Smooth muscle cell (in vitro differentiated cells): ENCODE measurements at regions not wholly inside any gene's neighbourhood (a gene's known extent, or its start where the extent isn't known, plus 50 kb on each side); places are given as distances from the start of the nearest gene placed in this dataset.

Source experiments
- DNase-seq: peaks from one replicate; lab custom pipeline; 2025; ENCODE audit not compliant: unreplicated experiment; lab: John Stamatoyannopoulos, UW
- H2AFZ ChIP-seq: fragments of 200-600 bp; sonication (generic); 2 replicates; pipeline ENCODE4 v1.6.0; 2016; ENCODE audit warnings: antibody characterized with exemption, low read depth, mild to moderate bottlenecking
- H3F3A ChIP-seq: fragments of 200-600 bp; sonication (generic); 2 replicates; pipeline ENCODE4 v1.6.0; 2017; ENCODE audit warnings: antibody characterized with exemption, low read depth
- H3K27ac ChIP-seq: fragments of 200-600 bp; sonication (generic); 2 replicates; pipeline ENCODE4 v1.5.1; 2016; ENCODE audit warnings: low read depth, mild to moderate bottlenecking
- H3K27me3 ChIP-seq: fragments of 200-600 bp; sonication (generic); 2 replicates; pipeline ENCODE4 v1.6.1; 2016; ENCODE audit warnings: low read depth, mild to moderate bottlenecking
- H3K36me3 ChIP-seq: fragments of 200-600 bp; sonication (generic); 2 replicates; pipeline ENCODE4 v1.5.1; 2016; ENCODE audit warnings: low read depth
- H3K4me1 ChIP-seq: fragments of 200-600 bp; sonication (generic); 2 replicates; pipeline ENCODE4 v1.5.1; 2016; ENCODE audit warnings: low read depth
- H3K4me2 ChIP-seq: fragments of 200-600 bp; sonication (generic); 2 replicates; pipeline ENCODE4 v1.6.0; 2016; ENCODE audit warnings: mild to moderate bottlenecking
- H3K4me3 ChIP-seq: fragments of 200-600 bp; sonication (generic); 2 replicates; pipeline ENCODE4 v1.5.1; 2016; ENCODE audit warnings: mild to moderate bottlenecking
- H3K79me2 ChIP-seq: fragments of 200-600 bp; sonication (generic); 2 replicates; pipeline ENCODE4 v1.6.0; 2016; ENCODE audit warnings: low read depth, mild to moderate bottlenecking
- H3K9ac ChIP-seq: fragments of 200-600 bp; sonication (generic); 2 replicates; pipeline ENCODE4 v1.6.0; 2016; ENCODE audit warnings: low read depth
- H3K9me3 ChIP-seq: fragments of 200-600 bp; sonication (generic); replicated peaks from 2 replicates; pipeline ENCODE4 v1.5.1; 2016; ENCODE audit warnings: low read depth
- H4K20me1 ChIP-seq: fragments of 200-600 bp; sonication (generic); 2 replicates; pipeline ENCODE4 v1.6.0; 2016; ENCODE audit warnings: low read depth
- WGBS: methylation state at CpG from one replicate; pipeline ENCODE4 v1.1.7; 2016; ENCODE audit warnings: low lambda C conversion rate; 5-methylcytosine and 5-hydroxymethylcytosine counted together
- TF ChIP-seq, protein P1 (sequence below): fragments of 200-600 bp; sonication (generic); IDR thresholded peaks from 2 replicates; pipeline ENCODE4 v1.5.1; 2017; ENCODE audit warnings: borderline replicate concordance, mild to moderate bottlenecking, antibody characterized with exemption; ENCODE audit not compliant: insufficient read depth, poor library complexity, severe bottlenecking

- no peak overlapping the region for H3K9ac ChIP-seq
- no peak overlapping the region for H3K4me2 ChIP-seq
- H4K20me1 ChIP-seq, result no peaks in the 10 kb centered on the region
- H3F3A ChIP-seq, result no peaks in the 10 kb centered on the region
- no peak overlapping the region for H2AFZ ChIP-seq
- WGBS, result 94% methylated on average over 1 of the region's 1 CpG
- H3K4me1 ChIP-seq, result no peaks in the 10 kb centered on the region
- TF ChIP-seq, protein P1, sequence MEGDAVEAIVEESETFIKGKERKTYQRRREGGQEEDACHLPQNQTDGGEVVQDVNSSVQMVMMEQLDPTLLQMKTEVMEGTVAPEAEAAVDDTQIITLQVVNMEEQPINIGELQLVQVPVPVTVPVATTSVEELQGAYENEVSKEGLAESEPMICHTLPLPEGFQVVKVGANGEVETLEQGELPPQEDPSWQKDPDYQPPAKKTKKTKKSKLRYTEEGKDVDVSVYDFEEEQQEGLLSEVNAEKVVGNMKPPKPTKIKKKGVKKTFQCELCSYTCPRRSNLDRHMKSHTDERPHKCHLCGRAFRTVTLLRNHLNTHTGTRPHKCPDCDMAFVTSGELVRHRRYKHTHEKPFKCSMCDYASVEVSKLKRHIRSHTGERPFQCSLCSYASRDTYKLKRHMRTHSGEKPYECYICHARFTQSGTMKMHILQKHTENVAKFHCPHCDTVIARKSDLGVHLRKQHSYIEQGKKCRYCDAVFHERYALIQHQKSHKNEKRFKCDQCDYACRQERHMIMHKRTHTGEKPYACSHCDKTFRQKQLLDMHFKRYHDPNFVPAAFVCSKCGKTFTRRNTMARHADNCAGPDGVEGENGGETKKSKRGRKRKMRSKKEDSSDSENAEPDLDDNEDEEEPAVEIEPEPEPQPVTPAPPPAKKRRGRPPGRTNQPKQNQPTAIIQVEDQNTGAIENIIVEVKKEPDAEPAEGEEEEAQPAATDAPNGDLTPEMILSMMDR, result no peak
- H3K9me3 ChIP-seq, result no peaks in the 10 kb centered on the region
- DNase-seq, result no peak
- no peaks in the 10 kb centered on the region for H3K27me3 ChIP-seq
- H3K79me2 ChIP-seq, result no peaks in the 10 kb centered on the region
- no peaks in the 10 kb centered on the region for H3K36me3 ChIP-seq
- H3K27ac ChIP-seq, result no peak overlapping the region
- no peak overlapping the region for H3K4me3 ChIP-seq
These were observed 199.0 kb upstream of the RHOBTB1 start for GRCh38 chr10:61142987-61143386.

DNA sequence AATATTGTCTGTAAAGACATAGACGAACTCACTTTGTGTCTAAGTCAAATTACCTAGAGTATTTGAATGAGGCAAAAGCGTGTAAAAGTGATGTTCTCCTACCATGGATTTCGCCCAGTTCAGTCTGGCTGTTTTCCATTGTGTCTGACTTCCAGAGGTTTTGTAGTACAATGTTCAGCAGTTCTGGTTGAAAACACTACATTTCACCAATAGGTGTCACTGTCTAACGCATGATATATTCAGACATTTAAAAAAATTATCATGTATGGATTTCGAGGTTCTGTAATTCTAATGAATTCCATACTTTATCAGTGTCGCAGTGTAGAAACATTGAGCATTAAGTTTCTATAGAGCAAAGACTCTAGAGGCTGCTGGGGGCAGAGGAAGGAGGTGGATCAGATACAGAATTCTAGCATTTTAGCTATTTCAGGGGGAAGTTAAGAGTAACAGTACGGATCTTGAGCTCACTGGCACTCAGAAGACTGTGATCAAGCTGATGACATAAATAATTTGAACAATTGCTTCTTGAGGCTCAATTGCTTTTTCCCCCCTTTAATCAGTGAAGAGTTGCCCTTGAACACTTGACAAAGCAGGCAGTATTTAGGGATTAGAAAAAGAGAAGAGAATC, 196.9 kb upstream of the RHOBTB1 start:
- Histone ChIP-seq H3K9me3 (no peaks in the 10 kb centered on the region), H4K20me1 (no peaks in the 10 kb centered on the region), H3K27ac (no peak overlapping the region), H3K36me3 (no peaks in the 10 kb centered on the region), H3F3A (no peaks in the 10 kb centered on the region), H3K4me3 (no peak overlapping the region), H3K4me1 (no peaks in the 10 kb centered on the region), H3K9ac (no peak overlapping the region), H3K79me2 (no peaks in the 10 kb centered on the region), H3K27me3 (no peaks in the 10 kb centered on the region), H3K4me2 (no peak overlapping the region), H2AFZ (peak overlapping the region; percentile 37)
- WGBS, result 43% methylated on average over 7 of the region's 7 CpGs
- no peak for DNase-seq
- TF ChIP-seq, protein P1, result peak; percentile 70

GRCh38 chr10:61139592-61139953, 195.6 kb upstream of the RHOBTB1 start:
- no peaks in the 10 kb centered on the region for H3K36me3 ChIP-seq
- no peaks in the 10 kb centered on the region for H3K27me3 ChIP-seq
- no peaks in the 10 kb centered on the region for H3K4me1 ChIP-seq
- no peak overlapping the region for H3K4me2 ChIP-seq
- H3K4me3 ChIP-seq, result no peak overlapping the region
- peak overlapping the region; percentile 52 for H2AFZ ChIP-seq
- H3K27ac ChIP-seq, result no peak overlapping the region
- H4K20me1 ChIP-seq, result no peaks in the 10 kb centered on the region
- H3K79me2 ChIP-seq, result no peaks in the 10 kb centered on the region
- TF ChIP-seq, protein P1, result no peak
- no peaks in the 10 kb centered on the region for H3K9me3 ChIP-seq
- DNase-seq, result no peak
- no peaks in the 10 kb centered on the region for H3F3A ChIP-seq
- WGBS, result 82% methylated on average over 4 of the region's 4 CpGs
- no peak overlapping the region for H3K9ac ChIP-seq
